ENCODE measurements at regions not wholly inside any gene's neighbourhood (a gene's known extent, or its start where the extent isn't known, plus 50 kb on each side); places are given as distances from the start of the nearest gene placed in this dataset.
A peak's percentile ranks its signal among the peaks of the same experiment; 100 is the strongest.

- Histone ChIP-seq H3K27me3 (replicated peaks in 1 of 4; ENCODE audit: control insufficient read depth in 3 of 4, extremely low read depth in 1 of 4, insufficient read depth in 3 of 4, low read length in 3 of 4) (no peaks in the 10 kb centered on the region), H3K4me3 (ENCODE audit: extremely low read depth in 1 of 4, insufficient read depth in 2 of 4, low read depth in 3 of 4, low read length in 4 of 4) (no peak overlapping the region), H4K8ac (ENCODE audit: extremely low read depth, insufficient read depth, low read length) (no peak overlapping the region), H3K27ac (ENCODE audit: low read depth, low read length) (no peak overlapping the region), H4K91ac (replicated peaks; ENCODE audit: insufficient read length, low read length) (no peak overlapping the region), H3K36me3 (ENCODE audit: control insufficient read depth in 2 of 4, insufficient read depth in 4 of 4, low read length in 3 of 4) (no peaks in the 10 kb centered on the region), H3K18ac (ENCODE audit: extremely low read depth, low read length) (no peak overlapping the region), H2BK20ac (ENCODE audit: low read length) (no peak overlapping the region), H3K4me2 (ENCODE audit: insufficient read depth in 1 of 2, low read depth in 2 of 2, low read length in 2 of 2) (no peak overlapping the region; a peak in 1 of 4 replicates), H3K4me1 (replicated peaks in 1 of 4; ENCODE audit: control insufficient read depth in 3 of 4, insufficient read depth in 4 of 4, low read length in 3 of 4) (peaks cover 0 to 5% (median 0%) of the 10 kb centered on the region in 4 experiments; a peak in 2 of 7 replicates), H4K5ac (ENCODE audit: insufficient read length, low read depth, low read length) (no peak overlapping the region), H3K79me1 (ENCODE audit: low read depth, low read length) (no peaks in the 10 kb centered on the region), H2AK5ac (ENCODE audit: low read depth, low read length) (no peak overlapping the region), H3K56ac (replicated peaks; ENCODE audit: insufficient read length, low read depth, low read length) (no peak overlapping the region), H3K79me2 (ENCODE audit: control insufficient read depth in 1 of 2, insufficient read depth in 2 of 2, low read length in 2 of 2) (no peaks in the 10 kb centered on the region), H2BK15ac (ENCODE audit: low read length) (no peak overlapping the region), H3K9me3 (ENCODE audit: insufficient read depth in 2 of 2, low read depth in 1 of 2, low read length in 1 of 2) (no peaks in the 10 kb centered on the region), H3K14ac (ENCODE audit: insufficient read length) (no peak overlapping the region), H3K23me2 (ENCODE audit: low read depth, low read length) (no peaks in the 10 kb centered on the region), H2BK120ac (replicated peaks; ENCODE audit: low read depth, low read length) (no peak overlapping the region), H2AFZ (ENCODE audit: low read length) (peak overlapping the region; percentile 48; the same call in 1 of the 2 replicates), H2BK12ac (ENCODE audit: low read depth, low read length) (no peak overlapping the region), H3K23ac (ENCODE audit: insufficient read length) (no peak overlapping the region), H3K4ac (replicated peaks; ENCODE audit: insufficient read length, low read depth, low read length) (peak overlapping the region; percentile 14), H2BK5ac (ENCODE audit: low read depth, low read length) (no peak overlapping the region; the same call in 1 of the 2 replicates), H3K9ac (replicated peaks in 1 of 4; ENCODE audit: extremely low read depth in 1 of 4, low read depth in 3 of 4, low read length in 3 of 4) (no peak overlapping the region), H4K20me1 (replicated peaks in 1 of 2; ENCODE audit: control insufficient read depth in 1 of 2, insufficient read depth in 2 of 2, low read length in 2 of 2) (no peaks in the 10 kb centered on the region)
- TF ChIP-seq CHD1 (IDR thresholded peaks at IDR 0.05; ENCODE audit: low read depth, low read length), result no peak
- TF ChIP-seq TCF12 (IDR thresholded peaks at IDR 0.05; ENCODE audit: low read depth, low read length), result no peak
- no peak for TF ChIP-seq POLR2AphosphoS5 (IDR thresholded peaks at IDR 0.05; ENCODE audit: low read depth, low read length)
- TF ChIP-seq EP300 (IDR thresholded peaks at IDR 0.05; ENCODE audit: borderline replicate concordance in 1 of 2, low read depth in 2 of 2, low read length in 2 of 2), result no peak
- TF ChIP-seq ASH2L (IDR thresholded peaks at IDR 0.05; ENCODE audit: low read length), result no peak
- no peak for TF ChIP-seq SP2 (IDR thresholded peaks at IDR 0.05; ENCODE audit: low read length)
- TF ChIP-seq NRF1 (IDR thresholded peaks at IDR 0.05; ENCODE audit: low read depth, low read length), result no peak
- no peak for TF ChIP-seq GABPA (IDR thresholded peaks at IDR 0.05; ENCODE audit: borderline replicate concordance, insufficient read depth, low read length)
- no peak for TF ChIP-seq KDM5A (IDR thresholded peaks at IDR 0.05; ENCODE audit: low read length)
- no peak for TF ChIP-seq SIRT6 (IDR thresholded peaks at IDR 0.05; ENCODE audit: low read length)
- TF ChIP-seq TAF1 (IDR thresholded peaks at IDR 0.05; ENCODE audit: low read depth, low read length), result no peak
- TF ChIP-seq HDAC2 (IDR thresholded peaks at IDR 0.05; ENCODE audit: borderline replicate concordance in 1 of 2, low read depth in 2 of 2, low read length in 2 of 2), result no peak
- ChIA-PET POLR2A (ENCODE audit: partially characterized antibody) (no interaction called here), CTCF (ENCODE audit: partially characterized antibody) (interaction anchor here (1.0 kb wide), 1 partner anchor 18 kb away, joined by 3 read pairs; no protein-coding TSS in a partner anchor)
- WGBS, 2 experiments (ENCODE audit: extremely low coverage in 1 of 2, insufficient coverage in 1 of 2, insufficient read length in 1 of 2, insufficient replicate concordance in 2 of 2, low coverage in 1 of 2, low lambda C conversion rate in 2 of 2, missing lambda C conversion rate in 1 of 2), result 97% methylated on average over 4 of the region's 4 CpGs; no CpG with 5 or more reads in 1 of the 2 experiments
- DNase-seq (ENCODE audit: low read depth in 1 of 2, low spot score in 2 of 2) (no peak), FAIRE-seq (no peak)
These were observed 204.0 kb upstream of the C21orf91 start for GRCh38 chr21:18023157-18023556.
